Stimulated activated CD4-positive, alpha-beta T cell treated with anti-CD3 and anti-CD28 coated beads, Interleukin-1b, Interleukin-23, amount 100 ng/mL, for 48 hours (primary cell): ENCODE measurements at regions not wholly inside any gene's neighbourhood (a gene's known extent, or its start where the extent isn't known, plus 50 kb on each side); places are given as distances from the start of the nearest gene placed in this dataset.
"Not testable (repeated sequence)": the region's sequence is repeated elsewhere in the genome, so short reads cannot be mapped to it uniquely, and the experiment has no call there.

ENCODE experiments used
- DNase-seq: peaks from one replicate; pipeline ENCODE4 v3.0.0-alpha.2; 2020

DNA sequence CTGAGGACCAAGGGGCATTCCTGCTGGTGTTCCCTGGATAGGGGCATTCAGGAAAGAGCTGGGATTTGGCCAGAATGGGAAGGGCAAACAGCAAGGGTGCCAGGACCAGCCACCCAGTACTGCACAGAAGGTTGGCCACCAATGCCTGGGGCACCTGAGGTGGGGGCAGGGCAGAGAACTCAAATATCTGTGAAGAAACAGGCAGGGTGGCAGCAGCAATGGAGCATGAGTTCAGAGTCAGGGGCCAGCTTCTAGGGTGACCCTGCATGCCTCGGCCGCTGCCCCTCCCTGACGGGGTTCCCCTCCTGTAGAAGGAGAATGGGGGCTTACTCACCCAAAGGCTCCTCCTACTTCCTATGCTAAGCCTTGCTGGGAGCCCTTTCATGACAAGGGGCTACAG lies 79.3 kb upstream of the SHANK2 start:
- no peak for DNase-seq

DNA sequence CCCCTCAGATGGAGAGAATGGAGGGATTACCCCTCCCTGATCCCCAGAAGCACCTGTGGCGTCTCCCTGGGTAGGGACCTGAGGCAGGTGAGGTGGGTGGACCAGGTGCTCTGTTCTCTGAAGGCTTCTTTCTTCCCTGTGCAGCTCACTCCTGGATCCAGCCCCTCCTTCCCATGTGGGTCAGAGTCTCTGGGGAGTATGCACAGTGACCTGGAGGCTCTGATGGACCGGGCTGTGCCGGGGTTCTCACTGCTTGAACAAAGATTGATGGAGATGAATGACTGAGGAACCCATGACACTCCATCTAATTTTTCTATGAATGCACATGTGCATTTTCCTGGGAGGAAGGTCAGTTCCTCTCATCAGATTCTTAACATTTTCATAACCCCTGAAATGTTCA lies 78.6 kb upstream of the SHANK2 start:
- no peak for DNase-seq

DNA sequence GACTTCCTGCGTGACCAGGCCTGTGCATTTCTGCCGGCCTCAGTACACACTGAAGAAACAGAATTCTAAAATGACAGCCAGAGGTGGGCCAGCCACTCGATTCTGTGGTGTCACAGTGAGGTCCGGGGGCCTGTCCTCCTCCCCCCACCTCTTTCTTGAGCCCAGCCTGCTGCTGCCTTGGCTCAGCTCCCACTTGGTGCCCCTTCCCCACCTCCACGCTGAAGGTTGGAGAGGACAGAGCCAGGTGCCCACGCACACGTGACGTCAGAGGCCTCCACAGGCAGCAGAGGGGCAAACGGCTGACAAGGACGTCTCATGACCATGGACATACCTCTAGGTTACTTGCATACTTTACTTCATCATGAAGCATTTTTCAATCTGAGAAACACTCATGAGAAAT lies 78.0 kb upstream of the SHANK2 start:
- DNase-seq = no peak

DNA sequence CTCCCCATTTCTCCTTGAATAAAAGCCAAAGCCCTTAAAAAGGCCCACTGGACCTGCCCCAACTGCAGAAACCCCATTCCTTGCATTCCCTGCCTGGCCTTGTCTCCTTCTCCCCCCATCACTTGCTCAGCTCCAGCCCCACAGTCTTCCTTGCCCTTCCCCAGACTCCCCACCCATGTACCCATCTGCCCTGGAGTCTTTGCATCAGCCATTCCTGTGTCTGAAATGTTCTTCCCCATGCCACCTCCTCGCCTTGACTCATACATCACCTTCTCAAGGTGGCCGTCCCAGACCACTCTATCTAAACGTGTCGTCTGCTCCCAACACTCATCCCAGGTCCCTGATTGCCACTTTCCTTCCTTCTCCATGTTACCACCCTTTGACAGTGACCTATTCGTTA lies 77.4 kb upstream of the SHANK2 start:
- no peak for DNase-seq

DNA sequence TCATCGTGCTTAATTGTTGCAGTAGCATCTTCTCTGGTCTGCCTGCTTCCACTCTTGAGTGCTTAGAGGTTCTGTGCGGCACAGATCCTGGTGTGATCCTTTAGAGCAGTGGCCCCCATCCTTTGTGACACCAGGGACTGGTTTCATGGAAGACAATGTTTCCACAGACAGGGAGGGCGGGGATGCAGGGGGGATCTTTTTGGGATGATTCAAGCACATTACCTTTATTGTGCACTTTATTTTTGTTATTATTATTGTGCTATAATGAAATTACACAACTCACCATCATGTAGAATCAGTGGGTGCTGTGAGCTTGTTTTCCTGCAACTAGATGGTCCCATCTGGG lies 76.8 kb upstream of the SHANK2 start:
- no peak for DNase-seq

DNA sequence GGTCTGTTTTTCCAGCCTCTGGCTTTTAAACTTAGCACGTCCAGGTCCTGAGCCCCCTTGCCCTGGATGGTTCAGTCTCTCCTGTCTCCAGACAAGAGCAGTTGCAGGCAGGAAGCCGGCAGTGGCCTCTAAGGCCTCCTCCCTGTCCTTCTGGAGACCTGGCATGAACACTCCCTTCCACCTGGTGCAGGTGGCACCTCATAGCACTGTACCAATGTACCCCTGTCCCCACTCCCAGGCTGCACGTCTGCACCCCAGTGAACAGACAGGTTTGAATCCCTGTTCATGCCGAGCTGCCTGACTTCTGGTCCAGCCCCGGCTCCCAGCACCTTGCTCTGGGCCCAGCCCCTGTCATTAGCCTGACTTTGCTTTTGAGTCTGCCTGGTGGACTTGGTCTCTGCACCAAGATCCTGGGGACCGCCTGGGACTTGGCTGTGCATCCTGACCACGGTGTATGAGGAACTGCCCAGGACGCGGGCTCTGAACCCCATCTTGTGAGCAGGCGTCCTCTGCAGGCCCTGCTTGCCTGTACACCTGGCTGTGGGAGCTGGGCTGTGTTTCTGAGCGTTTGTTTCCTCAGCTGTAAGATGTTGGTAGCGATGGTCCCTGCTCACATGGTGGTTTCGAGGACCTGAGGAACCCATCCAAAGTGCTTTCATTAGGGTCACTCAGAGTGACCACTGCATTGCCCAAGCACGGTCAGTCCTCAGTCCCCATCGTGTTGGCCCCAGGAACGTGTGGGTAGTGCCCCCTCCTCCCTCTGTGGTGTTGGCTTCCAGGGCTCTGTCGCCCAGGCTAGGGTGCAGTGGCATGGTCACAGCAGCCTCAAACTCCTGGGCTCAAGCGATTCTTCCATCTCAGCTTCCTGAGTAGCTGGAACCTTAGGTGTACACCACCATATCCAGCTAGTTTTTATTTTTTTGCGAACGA lies 75.0 kb upstream of the SHANK2 start:
- no peak for DNase-seq

DNA sequence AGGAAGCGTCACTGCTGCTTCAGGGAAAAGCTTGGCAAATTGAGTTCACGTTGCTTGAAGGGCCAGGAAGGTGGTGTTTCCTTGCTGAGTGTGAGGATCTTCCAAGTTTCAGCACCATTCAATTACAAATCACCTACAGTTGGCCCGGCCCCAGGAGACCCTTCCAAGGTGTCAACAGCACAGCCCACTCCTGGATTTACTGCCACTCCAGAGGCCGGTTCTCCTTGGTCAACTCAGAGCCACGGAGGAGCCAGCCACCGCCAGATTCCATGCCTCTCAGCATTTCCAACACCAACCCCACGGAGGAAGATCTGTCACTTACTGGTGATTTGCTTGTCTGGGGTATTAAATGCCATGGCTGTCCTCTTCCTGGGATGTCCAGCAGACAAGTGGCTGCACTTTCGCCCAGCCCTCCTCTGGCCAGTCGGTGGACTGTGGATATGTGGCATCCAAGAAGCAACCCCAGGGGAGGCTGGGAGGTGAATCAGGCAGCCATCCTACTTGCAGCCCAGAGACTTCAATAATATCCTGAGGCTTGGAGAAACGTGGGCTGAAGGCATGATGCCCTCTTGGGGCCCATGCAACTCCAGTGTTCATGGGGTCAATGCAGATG lies 74.1 kb upstream of the SHANK2 start:
- DNase-seq = no peak

DNA sequence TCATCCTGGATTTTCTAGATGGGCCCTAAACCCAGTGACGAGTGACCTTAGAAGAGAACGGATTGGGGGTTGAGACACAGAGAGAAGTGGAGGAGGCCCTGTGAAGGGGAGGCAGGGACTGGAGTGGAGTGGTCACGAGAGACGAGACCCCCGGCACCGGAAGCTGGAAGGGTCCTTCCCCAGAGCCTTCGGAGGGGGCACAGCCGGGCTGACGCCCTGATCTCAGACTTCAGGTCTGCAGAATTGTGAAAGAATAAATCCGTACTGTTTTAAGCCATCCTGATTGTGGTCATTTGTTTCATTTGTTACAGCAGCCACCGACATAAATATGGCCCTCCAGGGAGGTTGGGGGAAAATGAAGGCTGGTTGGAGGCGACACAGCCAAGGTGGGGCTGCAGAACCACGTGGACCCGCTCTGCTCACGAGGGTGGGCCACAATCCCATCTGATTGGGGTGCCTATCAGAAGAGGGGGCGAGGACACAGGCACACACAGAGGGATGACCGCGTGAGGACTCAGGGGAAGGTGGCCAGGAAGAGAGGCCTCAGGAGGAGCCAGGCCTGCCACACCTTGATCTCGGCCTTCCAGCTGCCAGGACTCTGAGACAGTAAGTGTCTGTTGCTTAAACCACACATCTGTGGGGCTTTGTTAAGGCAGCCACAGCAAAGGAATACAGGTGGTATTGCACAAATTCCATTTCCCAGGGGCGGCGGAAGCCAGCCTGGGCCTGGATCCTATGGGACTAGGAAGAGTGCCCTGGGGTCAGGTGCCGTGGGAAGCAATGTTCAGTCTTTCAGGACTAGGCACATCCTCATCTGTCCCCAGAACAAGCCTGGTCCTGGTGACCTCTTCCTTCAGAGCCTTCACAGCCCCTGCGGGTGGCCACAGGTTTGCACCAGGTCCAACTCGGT lies 73.3 kb upstream of the SHANK2 start:
- no peak for DNase-seq

DNA sequence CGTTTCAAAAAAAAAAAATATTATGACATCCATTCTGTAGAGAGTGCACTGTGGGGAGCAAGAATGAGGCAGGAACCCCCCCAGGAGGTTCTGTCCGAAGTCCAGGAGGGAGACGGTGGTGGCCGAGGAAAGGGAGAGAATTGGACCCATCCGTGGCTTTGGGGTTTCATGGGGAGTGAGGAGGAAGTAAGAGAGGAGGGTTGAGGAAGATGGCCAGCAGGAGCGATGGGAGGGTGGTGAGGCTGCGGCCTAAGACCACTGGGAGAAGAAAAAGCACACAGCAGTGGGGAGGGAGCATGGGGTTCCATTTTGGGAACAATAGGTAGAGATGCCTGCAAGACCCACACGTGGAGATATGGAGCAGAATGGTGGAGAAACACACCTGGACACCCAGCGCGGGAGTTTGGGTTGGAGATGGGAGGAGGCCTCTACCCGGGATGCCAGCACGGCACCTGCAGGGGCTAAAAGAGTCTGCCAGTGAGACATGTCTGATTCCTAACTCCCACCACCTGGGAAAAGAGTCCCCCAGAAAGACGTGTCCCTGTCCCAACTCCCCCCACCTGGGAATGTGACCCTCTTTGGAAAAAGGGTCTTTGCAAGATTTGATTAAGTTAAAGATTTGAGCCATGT lies 72.5 kb upstream of the SHANK2 start:
- no peak for DNase-seq

DNA sequence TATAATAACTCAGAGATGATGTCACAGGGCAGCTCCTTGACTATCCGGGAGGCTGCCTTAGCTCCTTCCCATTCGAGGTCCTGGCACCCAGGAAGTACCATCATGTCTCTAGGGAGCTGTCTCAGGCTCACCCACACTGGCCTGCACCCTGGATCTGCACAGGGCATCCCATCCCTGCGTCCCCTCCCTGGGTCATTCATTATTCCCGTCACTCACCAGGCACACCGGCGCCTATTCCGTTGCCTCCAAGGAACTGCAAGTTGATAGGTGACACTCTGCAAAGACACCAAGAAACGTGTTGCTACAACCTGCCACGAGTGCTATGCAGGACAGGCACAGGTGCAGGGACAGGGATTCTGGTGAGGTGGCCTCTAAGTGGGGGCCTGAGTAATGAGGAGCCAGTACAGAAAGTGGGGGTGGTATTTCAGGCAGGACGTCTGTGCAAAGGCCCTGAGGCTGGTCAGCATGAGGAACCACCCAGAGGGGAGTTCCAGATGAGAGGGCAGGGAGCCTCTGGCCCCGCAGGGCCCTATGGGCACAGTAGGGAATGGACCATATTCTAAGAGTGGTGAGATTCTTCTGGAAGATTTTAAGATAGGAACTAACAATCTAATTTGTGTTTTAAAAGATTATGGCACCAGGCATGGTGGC lies 71.6 kb upstream of the SHANK2 start:
- DNase-seq = no peak

DNA sequence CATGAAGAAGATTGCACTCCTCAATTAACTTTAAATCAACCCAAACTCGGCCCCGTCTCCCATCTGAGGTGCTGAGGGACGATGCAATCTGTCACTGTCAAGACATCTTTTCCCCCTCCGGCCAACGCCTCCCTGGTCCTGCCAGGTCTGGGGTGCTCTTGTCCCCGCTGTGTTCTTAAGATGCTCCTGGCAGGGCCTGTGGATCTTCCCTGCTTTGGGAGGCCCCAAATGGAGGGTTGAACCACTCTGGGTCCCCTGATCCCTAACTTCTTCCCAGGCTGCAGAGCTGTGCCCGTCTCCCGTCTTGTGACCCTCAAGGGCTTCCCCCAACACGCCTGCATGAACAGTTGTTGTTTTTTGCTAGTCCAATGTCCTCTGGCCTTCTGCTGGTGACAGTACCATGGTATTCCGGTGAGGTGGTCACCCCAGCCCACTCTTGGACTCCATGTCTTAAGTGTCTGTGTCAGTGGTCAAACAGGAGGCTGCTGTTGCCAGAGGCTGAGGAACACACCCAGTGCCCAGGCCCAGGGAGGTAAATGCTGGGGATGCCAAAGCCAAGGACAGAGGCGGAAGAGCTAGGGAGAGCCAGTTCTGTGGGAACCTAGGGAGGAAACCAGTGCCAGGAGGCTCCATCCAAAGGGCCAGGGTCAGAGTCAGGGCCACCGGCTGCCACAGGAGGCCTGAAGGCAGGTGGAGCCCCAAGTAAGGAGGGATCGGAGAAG lies 70.6 kb upstream of the SHANK2 start:
- no peak for DNase-seq

DNA sequence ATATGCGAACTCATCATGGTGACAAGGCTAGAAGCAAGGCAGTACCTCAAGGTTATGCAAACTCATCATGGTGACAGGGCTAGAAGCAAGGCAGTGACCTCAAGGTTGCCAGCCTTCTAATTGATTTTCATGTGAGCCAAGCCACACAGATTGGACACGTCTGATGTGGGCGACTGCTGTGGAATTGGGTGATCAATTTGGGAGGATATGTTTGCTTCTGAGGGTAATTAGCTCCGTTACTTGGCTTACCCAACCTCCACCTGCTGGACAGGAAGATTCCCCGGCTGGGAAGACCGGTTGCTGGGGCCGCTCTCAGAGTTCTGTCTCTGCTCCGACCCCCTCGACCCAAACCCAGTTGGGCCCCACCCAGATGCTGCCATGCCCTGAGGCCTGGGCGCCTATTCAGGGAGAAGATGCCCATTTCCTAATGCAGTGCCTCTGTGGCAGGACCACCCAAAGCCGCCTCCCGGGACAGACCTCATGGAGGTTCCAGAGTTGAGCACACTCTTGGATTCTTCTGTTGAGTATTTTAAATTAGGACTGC lies 69.9 kb upstream of the SHANK2 start:
- DNase-seq = no peak

DNA sequence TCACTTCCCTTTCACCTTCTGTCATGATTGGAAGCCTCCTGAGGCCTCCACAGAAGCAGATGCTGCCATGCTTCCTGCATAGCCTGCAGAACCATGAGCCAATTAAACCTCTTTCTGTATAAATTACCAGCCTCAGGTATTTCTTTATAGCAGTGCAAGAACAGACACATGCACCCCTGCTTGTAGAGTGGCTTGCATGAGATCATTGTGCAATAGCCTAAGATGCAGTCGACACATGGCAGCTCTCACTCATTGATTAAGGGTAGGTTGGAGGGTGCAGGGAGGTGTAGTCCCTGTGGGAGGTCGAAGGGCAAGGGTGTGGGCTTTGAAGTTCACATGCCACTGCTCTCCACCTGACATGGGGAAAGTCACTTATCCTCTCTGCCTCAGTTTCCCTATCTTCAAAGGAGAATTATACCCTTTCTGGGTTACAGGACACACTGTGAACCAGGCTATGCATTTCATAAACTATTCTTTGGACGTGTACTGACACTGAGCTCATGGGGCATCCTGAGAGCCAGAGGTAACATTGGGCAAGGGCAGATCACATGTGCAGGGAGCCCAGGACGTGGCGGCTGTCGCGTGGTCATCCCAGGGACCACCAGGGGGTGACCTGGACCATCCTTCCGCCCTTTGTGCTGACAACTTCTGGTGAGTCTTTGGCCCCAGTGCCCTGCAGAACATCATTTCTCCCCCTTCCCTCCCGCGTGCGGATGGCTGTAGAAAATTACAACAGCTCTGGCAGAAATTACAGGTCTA lies 69.2 kb upstream of the SHANK2 start:
- no peak for DNase-seq

DNA sequence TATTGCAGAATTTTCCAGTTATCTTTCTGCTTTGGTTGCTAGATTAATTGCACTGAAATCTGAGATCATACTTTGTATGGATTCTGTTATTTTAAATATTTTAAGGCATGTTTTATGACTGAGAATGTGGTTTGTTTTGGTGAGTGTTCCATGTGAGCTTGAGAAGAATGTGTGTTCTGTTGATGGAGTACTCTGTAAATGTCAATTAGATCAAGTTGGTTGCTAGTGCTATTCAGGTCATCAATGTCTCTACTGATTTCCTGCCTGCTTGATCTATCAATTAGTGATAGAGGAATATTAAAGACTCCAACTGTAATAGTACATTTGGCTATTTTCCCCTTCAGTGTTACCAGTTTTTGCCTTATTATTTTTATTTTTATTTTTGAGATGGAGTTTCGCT lies 64.3 kb upstream of the SHANK2 start:
- no peak for DNase-seq

DNA sequence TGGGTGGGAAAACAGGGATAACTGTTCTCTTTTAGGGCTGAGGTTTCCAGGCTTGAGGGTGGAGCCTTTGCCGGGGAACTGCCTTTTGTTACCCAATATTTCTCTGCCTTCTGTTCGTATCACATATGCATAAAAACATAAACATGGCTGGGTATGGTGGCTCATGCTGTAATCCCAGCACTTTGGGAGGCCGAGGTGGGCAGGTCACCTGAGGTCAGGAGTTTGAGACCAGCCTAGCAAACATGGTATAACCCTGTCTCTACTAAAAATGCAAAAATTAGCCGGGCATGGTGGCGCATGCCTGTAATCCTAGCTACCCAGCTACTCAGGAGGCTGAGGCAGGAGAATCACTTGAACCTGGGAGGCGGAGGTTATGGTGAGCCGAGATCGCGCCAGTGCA lies 60.2 kb upstream of the SHANK2 start:
- DNase-seq = not testable (repeated sequence)

DNA sequence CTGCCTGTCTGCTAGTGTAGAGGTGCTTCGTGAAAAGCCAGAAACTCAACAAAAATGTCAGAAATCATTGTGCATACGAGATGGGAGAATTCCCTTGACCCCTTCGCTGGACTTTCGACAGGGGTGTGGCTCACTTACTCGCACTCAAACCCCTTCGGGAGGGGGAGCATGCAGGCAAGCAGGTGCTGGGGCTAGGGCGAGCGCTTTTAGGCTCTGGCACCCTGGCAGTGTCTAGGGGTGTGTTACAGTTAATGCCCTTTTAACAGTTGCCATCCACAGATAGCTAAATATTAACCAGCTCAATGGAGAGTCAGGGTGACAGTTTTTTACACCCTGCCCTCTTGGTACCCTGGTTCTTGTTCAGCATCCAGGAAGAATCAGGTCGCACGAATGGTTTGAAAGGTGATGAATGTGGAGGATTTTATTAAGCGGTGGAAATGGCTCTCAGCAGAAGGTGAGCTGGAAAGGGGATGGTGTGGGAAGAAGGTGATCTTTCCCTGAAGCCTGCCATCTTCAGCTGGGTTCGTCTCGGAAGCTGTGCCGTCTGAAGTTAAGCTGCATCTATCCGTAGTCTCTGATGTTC lies 59.6 kb upstream of the SHANK2 start:
- no peak for DNase-seq

DNA sequence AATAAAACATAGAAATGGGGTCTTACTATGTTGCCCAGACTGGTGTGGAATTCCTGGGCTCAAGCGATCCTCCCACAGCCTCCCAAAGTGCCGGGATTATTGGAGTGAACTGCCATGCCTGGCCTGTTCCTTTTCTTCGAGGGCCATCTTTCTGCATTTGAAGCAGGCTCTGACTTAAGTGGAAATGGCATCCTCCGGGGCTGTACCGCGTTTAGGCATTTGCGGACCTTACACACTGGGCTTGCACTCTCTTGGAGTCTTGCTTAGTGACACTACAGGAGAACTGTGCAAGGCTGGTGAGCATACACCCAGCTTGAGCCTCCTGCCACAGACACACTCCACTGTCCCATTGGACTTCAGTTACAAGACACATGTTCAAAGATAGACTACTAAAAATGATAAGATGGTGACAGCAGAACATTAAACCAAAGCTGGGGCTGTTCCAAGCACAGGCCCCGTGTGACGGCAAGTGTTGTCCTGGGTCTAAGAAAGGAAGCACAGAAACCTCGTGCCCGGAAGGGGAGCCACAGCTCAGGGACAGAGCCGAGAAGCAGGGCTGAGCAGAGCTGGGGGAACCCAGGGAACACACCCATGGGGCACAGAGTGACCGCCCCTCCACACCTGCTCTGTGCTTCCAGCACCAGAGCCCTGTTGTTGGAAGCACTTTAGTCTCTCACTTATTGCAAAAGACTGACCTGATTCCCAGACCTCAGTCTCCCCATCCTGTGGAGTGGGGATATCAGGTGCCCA lies 59.0 kb upstream of the SHANK2 start:
- DNase-seq = no peak

DNA sequence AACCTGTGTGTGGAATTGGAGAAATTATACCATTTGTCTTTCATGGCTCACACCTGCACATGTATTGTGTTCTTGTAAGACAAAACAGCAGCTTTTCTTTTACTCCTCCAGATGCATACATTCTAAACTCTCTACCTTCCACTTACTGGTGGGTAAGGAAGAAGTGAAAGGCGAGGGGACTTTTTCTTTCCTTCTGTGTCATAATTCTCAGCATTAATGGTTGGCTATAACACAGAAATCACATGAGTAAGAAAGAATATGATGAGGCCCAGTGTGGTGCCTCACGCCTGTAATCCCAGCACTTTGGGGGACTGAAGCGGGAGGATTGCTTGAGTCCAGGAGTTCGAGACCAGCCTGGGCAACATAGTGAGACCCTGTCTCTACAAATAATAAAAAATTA lies 57.8 kb upstream of the SHANK2 start:
- no peak for DNase-seq

DNA sequence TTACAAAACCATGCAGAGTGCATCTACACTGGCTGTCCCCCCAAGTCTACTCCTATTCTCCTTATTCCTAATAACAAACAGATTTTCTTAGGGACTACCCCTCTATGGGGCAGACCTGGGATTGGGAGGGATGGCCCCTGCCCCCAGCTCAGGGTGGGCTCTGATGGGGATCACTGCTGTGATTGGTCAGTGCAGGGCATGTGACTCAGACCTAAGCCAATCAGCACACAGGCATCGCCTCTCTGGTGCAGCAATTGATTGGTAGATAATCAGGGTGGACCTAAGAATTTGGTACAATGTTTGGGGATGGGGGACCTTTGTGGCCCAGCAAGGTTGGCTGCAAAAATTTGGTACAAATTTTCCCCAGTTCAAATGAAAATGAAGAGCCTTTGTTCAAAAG lies 57.2 kb upstream of the SHANK2 start:
- DNase-seq = no peak

DNA sequence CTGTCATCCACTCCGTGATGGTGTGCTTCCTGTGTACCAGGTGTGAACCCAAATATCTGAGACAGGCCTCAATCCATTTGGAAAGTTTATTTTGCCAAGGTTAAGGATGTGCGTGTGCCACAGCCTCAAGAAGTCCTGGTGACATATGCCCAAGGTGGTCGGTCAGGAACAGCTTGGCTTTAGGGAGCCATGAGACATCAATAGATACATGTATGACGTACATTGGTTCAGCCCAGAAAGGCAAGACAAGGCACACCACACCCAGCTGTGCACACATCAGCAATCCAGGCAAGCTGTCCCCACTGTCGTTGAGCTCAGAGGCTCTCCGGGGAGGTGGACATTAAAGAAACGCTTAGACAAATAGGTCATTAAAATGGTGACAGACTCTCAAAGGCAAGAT lies 56.8 kb upstream of the SHANK2 start:
- DNase-seq = no peak
